Stimulated activated CD4-positive, alpha-beta T cell treated with anti-CD3 and anti-CD28 coated beads, Interleukin-2, amount 100 ng/mL, for 48 hours (primary cell): ENCODE measurements at regions not wholly inside any gene's neighbourhood (a gene's known extent, or its start where the extent isn't known, plus 50 kb on each side); places are given as distances from the start of the nearest gene placed in this dataset.
"Not testable (repeated sequence)": the region's sequence is repeated elsewhere in the genome, so short reads cannot be mapped to it uniquely, and the experiment has no call there.

ENCODE experiments used
- DNase-seq, 2 donors: peaks; one replicate each; pipeline ENCODE4 v3.0.0-alpha.2; 2020

- no peak for DNase-seq
These were observed 423.2 kb upstream of the CRIM1 start for GRCh38 chr2:35932276-35932963.

DNA sequence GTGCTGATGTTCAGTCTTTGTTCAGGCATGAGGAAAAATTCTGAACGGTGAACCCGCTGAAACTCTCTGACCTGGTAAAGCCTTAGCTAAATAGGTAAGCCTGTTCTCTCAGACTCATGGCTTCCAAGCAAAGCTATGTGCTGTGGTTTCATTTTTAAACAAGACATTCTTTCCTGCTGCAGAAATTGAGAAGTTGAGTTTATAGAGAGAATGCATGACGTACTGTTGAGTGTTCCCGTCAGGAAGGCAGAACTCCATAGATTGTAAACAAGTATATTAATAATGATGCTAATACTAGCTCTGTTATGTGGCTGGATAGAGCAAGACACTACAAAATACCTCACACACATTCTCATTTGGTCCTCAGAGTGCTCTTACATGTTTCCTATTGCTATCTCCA lies 424.0 kb upstream of the CRIM1 start:
- DNase-seq, result no peak

DNA sequence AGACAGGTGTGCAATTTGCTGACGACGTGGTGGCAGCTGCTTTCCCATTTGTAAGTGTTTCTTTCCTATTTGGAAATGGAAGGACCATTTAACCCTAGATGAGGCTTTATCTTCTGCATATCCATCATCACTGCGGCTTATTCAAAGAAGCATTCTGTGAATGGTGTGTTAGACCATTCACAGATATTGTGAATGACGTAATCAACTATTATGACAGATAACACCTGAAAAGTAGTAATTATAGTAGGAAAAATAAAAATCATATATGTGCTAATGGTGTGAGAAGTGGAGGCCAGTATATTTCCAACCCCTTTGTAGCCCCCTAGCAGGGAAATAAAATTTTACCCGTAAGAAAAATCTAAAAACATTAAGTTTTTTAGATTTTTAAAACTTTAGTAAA lies 424.5 kb upstream of the CRIM1 start:
- no peak for DNase-seq

GRCh38 chr2:35929551-35929950 lies 426.0 kb upstream of the CRIM1 start:
- no peak for DNase-seq

- no peak for DNase-seq
These were observed 435.5 kb upstream of the CRIM1 start for GRCh38 chr2:35920061-35920460.

DNA sequence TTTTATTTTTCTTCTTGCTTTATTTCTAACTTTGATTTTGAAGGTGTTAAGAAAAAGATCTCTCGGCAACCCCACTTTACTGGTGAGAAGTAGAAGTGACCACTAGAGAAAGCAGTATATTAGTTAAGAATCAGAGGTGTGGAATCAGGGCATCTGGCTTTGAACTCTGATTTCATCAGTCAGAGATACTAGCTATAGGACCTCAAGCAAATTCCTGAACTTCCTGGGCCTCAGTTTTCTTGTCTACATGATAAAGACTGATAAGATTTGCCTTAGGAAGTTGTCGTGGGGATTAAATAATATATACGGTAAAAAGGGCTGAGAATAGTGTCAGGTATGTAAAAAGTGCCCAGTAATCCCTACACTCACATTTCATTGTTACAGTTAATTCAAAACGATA lies 440.3 kb upstream of the CRIM1 start:
- no peak for DNase-seq

GRCh38 chr2:35891936-35892335 lies 463.6 kb upstream of the CRIM1 start:
- DNase-seq, result no peak

GRCh38 chr2:35891528-35891927 lies 464.1 kb upstream of the CRIM1 start:
- DNase-seq, result no peak

DNA sequence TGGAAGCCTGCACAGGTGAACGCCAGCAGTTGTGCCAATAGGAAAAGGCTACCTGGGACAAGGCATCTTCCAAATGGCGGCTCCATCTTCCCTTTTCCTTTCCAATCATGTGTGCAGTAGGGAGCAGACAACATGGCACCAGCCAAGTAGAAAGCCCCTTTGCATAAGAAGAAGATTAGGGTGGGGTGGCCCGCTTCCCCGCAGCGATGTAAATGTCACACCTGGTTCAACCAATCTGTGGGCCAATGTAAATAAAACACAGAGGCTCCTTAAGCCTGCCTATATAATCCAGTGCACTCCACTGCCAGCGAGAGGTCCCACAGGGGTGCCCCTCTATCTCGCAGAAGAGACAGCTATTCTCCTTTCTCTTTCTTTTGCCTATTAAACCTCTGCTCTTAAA lies 468.4 kb upstream of the CRIM1 start:
- no peak for DNase-seq

GRCh38 chr2:35873921-35874320 lies 481.7 kb upstream of the CRIM1 start:
- DNase-seq, result no peak

DNA sequence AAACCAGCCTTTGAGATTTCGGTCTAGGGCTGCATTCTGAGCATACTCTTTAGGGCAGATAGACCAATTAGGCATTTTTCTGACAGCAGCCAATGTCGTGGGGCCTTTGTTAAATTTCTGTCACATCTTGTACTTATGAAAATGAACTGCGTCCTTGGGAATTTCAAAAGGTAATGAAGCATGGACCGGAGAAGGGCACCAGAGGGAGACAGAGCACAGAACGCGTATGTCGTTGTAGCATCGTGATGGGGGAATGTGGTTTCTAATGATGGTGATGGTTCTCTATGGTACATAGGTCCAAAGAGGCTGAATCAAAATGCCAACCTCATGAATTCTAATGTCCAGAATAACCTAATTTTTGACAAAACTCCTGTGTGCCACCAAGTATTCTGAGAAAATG lies 483.9 kb upstream of the CRIM1 start:
- DNase-seq, result no peak

DNA sequence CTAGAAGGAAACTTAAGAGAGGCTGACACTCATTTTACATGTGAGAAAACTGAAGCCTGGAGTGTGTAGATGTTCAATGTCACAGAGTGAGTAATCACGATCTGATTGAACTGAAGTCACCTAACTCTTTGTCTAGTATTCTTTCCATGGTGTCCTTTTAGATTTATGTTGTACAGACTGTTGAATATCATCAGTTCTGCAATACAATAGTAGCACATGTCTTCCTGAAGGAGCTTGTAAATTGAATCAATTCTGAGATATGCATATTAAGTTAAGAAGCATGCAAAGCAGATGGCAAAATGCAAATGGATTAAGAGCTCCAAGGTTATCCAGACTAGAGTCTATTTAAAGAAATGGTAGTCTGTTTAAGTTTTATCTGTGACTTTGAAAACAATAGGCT lies 484.9 kb upstream of the CRIM1 start:
- no peak for DNase-seq

GRCh38 chr2:35864141-35864540 lies 491.4 kb upstream of the CRIM1 start:
- no peak for DNase-seq

DNA sequence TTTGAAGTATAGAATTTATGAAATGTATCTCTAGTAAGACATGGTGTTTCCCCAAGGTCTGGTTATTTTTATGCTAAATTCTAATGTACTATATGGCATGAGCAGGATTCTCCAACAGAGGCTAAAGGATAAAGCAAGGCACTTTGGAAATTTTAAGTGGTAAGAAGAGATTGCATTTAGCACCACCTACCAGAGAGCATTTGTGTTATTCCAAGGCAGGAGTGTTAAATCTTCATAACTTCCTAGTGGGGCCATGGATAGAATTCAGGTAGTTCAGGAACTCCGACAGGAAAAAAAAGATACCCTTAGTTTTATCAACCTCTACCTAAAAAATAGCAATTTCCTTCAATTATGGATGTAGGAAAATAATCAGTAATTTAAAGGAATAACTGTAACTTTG lies 497.4 kb upstream of the CRIM1 start:
- no peak for DNase-seq

DNA sequence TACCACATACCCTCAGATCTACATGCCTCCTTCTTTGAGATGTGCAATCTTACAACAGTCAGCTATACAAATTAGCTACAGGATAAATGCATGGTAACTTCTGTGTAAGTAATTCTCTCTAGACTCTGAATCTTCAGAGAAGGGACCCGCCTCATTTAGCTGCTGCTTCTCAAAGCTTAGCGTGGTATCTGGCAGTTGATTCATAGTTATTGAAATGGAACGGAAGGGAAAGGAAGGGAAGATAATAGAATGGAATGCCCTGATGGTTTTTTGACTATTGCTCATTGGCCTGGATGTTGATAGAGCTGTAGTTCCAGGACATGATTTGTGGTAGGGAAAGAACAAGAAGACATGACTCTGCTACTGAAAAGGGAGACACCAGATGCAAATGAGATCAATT lies 498.1 kb upstream of the CRIM1 start:
- DNase-seq, result no peak

DNA sequence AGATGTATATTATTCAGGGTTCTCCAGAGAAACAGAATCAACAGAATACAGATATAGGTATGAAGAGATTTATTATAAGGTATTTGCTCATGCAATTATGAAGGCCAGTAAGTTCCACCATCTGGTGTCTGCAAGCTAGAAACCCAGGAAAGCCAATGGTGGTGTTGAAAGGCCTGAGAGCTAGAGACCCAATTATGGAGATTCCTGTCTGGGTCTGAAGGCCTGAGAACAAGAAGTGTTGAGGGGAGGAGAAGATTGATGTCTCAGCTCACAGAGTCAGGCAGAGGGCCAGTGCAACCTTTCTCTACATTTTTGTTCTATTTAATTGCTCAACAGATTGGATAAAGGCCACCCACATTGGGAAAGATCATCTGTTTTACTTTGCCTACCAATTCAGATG lies 524.2 kb upstream of the CRIM1 start:
- no peak for DNase-seq

DNA sequence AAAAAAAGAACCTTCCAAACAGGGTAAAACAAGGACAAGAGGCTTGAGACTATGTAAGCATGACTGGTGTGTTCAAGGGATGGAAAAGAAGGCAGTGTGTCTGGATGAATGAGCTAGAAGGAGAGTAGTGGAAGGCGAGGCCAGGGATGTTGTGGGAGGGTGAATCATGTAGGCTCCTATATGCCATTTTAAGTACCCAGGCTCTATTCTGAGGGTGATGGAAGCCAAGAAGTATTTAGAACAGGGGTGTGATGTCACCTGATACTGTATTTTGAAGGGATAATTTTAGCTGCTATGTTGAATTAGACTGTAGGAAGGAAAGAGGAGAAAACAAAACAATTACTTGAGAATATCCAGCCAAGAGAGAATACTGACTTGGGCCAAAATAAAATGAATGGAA lies 524.7 kb upstream of the CRIM1 start:
- no peak for DNase-seq

DNA sequence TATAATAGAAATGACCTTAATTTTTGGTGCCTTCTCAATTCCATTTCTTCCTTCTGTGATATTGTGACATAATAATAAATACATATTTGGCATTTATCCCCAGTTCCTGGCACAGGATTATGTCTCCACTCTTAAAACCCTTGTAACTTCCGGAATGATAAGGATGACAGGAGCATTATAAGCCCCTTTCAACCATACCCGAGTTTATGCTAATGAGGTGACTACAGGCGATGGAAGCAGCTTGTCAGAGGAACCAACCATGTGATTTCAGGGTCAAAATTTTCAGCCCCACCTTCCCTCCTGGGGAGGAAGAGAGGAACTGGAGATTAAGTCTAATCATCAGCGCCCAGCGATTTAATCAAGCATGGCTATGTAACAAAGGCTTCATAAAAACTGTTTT lies 528.5 kb upstream of the CRIM1 start:
- DNase-seq, result no peak

- DNase-seq, result no peak
These were observed 532.9 kb upstream of the CRIM1 start for GRCh38 chr2:35822716-35823115.

- no peak for DNase-seq
These were observed 533.9 kb upstream of the CRIM1 start for GRCh38 chr2:35821675-35822074.

GRCh38 chr2:35820391-35820790 lies 535.2 kb upstream of the CRIM1 start:
- no peak for DNase-seq

- no peak for DNase-seq
These were observed 536.5 kb upstream of the CRIM1 start for GRCh38 chr2:35819033-35819432.

GRCh38 chr2:35818359-35818758 lies 537.2 kb upstream of the CRIM1 start:
- not testable (repeated sequence) for DNase-seq

- not testable (repeated sequence) for DNase-seq
These were observed 541.0 kb upstream of the CRIM1 start for GRCh38 chr2:35814597-35814996.

DNA sequence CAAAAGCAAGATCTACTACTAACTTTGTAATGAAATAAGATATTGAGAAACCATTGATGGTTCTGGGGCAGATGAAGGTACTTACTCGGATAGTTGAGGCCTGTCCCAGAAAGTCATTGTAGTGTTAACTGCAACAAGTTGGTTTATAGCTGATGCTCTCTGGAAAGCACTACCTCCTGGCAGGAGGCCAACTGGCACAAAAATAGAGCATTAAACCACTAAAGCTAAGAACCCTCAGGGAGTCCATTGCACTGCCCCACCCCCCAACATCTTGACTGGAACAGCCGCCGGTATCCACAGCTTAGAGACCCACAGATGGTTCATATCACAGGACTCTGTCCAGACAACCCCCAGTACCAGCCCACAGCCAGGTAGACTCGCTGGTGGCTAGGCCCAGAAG lies 552.5 kb upstream of the CRIM1 start:
- DNase-seq, result no peak
